ENCODE measurements at regions not wholly inside any gene's neighbourhood (a gene's known extent, or its start where the extent isn't known, plus 50 kb on each side); places are given as distances from the start of the nearest gene placed in this dataset.
A peak's percentile ranks its signal among the peaks of the same experiment; 100 is the strongest.
"Not testable (repeated sequence)": the region's sequence is repeated elsewhere in the genome, so short reads cannot be mapped to it uniquely, and the experiment has no call there.

DNA sequence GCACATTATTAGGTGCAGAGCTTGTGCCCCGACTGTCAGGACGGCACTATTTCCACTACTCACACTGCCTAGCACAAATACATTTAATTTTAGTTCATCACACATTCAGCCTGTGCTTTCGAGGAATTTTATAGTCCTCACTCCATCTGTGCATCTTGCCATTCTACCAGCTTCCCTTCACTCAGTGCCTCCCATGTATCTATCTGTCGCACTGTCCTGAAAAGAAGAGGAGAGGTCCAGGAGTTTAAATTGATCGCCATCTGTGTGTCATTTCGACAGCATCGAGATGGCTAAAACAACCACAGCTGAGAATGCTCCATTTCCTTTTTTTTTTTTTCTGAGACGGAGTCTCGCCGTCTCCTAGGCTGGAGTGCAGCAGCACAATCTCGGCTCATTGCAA, 97.6 kb upstream of the FOXN3 start:
- DNase-seq: no peak

DNA sequence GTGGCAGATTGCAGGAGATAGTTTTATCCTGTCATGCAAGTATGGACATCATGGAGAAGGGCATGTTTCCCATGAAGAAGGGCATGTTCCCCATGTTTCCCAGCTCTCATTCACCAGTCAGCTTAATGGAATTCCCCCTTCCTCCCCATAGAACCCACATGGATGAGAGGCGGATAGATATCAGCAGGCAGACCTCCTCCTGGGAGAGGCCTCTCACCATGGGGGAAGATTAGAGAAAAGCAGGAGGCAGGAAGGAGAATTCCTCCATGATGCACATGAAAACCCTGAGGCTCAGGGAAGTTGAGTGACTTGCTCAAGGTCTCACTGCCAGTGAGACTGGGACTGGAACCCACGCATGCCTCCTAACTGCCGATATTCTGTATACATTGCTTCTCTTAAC, 92.9 kb upstream of the FOXN3 start:
- no peak for DNase-seq

DNA sequence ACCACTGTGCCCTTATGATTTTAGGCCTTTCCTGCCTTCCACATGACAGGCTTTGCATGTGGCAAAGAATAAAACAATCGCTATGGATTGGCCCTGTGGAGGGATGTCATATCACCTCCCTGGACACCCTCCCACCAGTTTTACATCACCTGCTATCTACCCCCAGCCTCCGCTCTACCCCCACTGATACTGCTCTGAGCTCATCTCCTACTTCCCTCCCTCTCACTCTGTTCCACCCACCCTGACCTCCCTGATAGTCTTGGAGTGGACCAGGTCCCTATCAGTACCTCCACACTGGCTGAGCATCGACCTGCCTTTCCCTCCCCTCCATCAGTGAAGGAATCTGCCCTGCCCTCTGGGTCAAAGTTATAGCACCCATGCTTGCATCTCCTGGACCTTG, 91.8 kb upstream of the FOXN3 start:
- no peak for DNase-seq

DNA sequence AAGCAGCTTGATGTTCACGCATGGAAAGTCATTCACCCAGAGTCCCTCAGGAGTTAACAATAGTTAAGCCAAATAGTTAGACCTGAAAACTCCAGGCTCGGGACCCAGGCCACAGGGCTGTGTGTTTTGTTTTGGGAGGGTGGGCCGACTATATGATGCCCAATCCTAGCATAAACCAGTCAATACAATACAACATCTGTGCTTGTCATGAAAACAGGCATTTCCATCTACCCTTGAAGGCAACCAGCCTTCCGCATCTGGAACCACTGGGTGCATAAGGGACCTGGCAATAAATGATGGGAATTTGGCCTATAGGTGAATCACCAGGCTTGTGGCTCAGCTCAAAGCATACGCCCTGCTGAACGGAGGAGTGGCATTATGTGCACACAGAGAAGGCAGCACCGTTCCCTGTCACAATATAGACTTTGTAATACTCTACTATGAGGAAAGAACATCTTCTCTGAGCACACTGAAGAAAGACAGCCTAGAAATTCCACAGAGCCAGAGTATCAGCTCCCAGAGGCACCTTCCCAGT, 91.0 kb upstream of the FOXN3 start:
- DNase-seq: no peak

DNA sequence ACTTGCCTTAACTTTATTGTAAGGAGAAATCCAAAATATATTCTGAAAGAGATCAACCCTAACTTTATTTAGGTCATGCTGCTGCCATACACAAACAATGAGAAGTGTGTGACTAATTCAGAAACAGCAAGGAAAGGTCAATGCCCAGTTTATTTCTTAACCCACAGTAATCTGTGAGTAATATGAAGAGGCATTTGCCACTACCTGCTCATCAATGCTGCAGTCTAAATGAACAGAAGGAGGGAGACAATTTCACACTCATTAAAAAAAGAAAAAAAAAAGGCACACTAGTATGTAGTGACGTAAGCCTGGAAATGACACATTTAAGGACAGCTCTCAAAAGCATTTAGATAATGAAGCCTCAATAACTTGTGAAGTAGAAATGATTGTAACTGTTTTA, 90.5 kb upstream of the FOXN3 start:
- no peak for DNase-seq

DNA sequence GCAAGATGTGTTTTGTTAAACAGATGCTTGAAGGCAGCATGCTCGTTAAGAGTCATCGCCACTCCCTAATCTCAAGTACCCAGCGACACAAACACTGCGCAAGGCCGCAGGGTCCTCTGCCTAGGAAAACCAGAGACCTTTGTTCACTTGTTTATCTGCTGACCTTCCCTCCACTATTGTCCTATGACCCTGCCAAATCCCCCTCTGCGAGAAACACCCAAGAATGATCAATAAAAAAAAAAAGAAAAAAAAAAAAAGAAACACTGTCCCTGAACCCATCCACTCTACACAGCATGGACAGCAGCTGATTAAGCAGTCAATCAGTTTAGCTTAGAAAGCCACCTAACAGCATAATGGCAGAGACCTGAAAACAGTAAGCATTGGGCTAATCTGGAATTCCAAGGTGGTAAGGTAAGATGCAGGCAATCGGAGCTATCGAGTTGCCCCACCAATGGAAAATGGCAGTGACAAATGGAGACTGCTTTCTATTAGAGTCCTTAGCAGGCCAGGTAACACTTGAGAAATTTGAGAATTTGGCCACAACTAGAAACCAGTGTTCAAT, 89.9 kb upstream of the FOXN3 start:
- DNase-seq: not testable (repeated sequence)

DNA sequence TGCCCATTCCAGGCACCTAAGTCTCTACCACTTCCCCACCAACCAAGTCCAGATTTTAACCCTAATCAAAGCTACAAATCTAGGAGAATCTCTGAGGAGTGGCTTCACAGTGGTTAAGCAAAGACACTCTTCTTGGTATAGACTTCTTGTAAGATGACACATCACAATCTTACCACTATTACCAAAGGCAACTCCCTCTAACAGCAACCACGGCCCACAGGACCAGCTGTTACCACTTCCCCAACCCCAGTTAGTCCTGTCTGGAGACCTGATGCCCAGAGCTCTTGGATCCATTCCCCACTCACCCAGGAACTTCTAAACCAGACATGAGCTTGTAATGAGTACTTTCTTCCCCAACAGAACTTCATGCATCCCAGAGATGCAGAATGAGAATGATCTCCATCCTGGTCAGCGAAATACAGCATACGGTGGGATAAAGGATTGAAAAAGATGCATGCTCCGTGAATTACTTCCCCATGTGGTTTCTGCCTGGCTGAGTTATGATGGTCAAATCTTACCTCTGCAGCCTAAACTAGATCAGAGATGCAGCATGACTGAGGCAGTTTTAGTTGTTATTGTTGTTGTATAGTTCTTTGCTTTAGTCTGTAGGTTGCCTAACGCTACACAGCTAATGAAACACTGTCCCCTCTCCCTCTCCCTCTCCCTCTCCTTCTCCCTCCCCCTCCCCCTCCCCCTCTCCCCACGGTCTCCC, 87.7 kb upstream of the FOXN3 start:
- no peak for DNase-seq

DNA sequence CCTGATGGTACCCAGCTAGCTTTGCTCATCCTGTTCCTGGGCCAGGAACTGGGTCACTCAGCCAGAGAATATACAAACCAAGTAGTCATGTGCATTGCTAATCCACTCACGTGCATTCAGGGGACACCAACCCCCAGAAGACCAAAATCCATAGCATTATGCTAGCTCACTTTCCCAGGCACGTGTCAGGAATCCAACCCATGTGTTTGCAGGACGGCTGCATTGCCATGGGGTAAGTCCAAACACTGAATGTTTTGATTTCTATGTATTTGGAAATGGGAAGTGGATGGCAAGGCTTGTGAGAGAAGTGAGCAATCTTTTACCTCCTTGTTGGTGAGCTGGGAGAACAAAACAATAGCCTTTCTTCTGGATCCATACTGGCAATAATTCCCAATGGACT, 87.1 kb upstream of the FOXN3 start:
- DNase-seq: no peak

DNA sequence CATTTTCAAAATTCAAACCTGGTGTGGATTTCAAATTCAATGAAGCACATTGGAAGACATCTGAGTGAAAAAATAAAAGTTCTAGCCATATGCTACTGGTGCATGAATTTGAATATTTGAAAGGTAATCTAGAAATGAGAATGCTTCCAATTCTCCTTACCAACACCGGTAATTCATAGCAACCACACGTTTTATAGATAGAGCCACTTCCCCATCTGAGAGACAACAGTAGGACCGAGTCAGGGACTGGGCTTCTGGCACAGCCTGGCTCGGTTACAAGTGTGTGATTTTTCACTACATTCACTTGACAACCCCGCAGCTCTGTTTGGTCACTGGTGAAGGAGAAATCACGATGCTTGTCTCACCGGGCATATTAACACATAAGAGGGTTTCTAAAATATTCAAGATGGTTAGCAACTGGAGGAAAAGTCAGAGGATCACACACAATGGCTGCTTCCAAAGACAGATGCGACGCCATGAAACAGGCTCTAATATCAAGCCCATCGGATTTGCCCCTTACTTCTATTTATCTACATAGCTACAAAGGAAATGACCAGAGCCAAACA, 86.5 kb upstream of the FOXN3 start:
- no peak for DNase-seq

DNA sequence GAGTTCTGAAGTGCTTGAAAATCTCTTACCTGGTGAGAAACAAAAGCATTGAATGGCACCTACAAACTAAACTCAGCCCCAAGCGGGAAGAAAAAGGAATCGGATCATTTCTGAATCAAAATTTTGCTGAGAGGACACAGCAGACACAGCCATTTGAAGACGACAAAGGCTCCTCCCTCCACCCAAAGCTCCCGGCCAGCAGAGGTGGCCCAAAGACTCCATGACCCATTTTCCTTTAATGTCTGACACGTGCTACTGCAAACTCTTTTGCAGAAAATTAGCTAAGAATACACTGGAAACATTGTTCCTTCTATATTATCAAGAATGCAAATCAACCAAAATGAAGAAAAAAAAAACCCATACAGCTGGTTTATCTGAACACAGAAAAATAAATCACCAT, 85.9 kb upstream of the FOXN3 start:
- no peak for DNase-seq

DNA sequence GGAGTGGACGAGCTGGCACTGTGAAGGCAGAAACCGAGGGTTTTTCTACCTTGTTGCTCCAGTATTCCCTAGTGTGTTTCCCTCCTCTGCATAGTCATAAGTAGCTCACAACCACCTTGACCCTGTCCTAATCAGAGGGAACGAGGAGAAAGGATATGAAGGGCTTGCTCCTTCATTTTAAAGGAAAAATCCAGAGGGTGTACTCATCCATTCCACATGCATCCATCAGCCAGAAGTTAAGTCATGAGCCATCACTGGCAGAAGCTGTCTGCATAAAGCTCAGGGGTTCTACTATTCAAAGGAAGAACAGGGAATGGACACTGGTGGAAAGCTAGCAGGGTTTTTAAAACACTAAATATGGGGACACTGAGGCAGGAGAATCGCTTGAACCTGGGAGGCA, 84.3 kb upstream of the FOXN3 start:
- DNase-seq: no peak

DNA sequence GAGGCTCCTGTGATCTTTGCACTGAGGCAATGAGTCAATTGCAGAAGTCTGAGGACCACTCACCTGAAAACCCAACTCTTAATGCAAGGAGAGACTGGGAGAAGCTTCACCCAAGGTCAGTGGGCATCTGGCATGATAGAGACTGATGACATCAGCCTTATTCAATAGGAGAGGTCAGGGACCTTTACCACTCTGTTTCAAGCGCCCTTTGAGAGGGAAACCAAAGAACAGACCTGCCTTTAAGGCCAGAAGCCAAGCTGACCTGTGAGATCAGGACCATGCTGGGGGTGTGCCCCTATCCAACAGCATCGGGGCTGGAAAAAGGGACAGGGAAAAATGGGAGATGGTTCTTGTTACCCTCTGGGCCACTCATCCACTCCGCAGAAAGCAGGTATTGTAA, 83.3 kb upstream of the FOXN3 start:
- no peak for DNase-seq

DNA sequence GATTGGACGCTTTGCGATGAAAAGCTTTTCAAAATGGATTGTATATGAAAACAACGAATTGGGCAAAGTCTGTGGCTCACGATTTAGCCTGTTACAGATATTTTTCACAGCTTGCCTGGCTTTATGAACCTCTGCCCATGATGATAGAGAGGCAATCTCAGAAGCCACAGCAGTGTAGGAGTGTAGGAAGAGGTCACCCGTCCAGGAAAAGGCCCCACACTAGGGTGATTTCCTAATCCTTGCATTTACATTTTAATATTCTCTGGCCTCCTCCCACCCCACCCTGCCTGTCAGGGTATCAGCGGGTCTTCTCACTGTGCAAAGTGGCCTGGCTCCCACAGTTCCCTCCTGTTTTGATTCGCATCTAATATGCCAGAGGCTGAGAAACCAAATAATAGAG, 81.8 kb upstream of the FOXN3 start:
- no peak for DNase-seq

DNA sequence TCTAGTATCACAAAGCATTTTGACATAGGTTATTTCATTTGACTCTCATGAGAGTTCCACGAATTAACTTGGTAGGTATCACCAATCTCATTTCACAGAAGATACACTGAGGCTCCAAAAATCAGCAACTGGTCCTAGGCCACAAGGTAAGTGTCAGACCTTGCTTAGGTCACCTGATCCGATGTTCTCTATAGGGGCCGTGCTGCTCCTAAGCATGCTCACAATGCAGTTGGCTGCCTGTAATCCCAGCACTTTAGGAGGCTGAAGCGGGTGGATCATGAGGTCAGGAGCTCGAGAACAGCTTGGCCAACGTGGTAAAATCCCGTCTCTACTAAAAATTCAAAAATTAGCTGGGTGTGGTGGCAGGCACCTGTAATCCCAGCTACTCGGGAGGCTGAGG, 78.7 kb upstream of the FOXN3 start:
- no peak for DNase-seq

DNA sequence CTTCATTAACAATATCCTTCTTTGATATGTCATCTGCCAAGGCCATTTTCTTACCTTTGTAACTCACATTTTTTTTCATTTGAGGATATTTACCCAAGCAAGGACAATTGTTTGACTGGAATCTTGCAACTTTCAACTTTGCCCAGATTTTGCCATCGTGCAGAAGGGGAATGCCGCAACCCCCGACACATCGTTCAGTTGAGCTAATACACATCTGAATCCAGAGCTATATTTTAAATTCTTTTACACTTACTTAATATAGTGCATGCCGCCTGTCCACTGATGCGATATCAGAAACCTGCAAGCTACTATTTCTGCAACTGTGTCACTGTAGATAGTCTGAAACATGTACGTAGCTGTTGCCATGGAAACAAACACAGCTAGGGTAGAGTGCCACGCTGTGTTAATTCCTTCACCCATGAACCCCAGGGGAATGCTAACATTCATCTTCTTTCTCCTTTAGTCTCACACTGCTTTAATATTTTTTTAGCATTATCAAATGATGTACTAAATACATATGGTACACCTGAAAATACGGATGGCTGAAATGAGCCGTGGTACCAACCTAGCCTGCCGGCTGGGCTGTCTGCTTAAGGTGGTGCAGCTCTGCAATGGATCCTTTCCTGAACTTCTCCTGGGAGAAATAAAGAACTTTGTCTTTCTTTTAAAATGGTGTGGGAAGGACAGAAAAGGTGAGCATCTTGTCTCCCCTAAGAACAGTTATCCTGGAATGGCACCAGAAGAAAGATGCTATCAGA, 77.0 kb upstream of the FOXN3 start:
- DNase-seq: no peak

DNA sequence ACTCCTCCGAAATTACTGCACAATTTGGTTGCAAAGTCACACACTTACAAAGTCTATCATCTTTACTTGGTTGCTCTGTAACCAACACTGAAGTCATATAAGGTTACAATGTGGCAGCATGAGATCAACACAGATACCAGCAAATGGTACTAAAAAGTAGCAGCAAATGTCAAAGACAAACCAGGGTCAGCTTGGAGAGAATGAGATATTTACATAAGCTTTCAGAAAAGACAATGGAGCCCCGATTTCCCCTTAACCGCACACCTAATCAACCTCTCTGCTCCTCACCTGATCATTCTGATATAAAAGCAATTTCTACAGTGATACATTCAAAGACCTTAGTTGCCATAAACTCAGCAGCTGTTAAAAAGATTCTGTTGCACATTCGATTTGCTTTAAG, 76.4 kb upstream of the FOXN3 start:
- DNase-seq: no peak

DNA sequence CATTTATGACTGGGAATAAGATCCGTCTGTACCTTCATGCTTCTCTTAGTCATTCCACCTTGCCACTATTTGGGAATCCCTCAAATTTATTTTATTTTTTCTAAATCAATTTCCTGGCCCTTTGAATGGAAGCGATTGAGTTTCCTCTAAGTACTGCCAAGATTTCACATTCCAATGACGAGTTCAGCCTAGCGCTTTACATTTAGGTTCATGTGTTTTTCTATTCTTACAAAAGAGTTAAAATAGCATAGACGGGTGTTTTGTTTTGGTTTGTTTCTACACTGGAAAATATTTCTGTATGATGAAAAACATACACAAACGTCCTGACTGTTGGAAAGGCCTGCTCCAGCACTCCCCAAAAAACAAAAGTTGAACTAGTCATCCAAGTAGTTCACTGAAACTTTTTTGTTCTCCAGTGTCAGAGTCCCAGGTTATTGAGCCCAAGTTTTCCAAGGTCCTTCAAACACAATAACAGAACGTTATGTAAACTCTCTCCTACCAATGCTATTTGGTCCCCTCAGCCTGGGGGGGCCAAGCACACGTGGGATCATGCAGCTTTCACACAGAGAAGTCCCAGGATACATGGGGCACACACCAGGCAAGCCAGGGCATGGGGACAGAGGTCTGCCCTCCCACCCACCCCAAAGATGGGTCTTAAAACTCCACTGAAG, 74.8 kb upstream of the FOXN3 start:
- peak; percentile 36 for DNase-seq

DNA sequence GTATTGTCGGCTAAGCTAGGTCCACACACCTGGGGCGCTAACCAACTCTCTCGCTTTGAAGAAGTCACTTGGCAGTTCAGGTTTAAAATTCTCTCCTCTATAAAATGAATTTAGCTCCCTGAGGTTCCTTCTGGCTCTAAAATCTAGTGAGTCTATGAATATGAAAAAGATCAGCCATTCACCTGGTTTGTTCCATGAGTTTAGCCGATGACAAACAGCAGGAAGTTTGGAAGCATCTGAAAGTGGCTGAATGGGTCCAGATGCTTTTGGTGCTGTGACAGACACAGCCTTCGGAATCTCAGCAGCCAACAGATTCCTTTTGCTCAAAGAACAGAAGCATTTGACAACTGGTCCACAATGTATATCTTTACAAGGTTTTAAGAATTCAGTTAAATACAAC, 73.4 kb upstream of the FOXN3 start:
- no peak for DNase-seq

DNA sequence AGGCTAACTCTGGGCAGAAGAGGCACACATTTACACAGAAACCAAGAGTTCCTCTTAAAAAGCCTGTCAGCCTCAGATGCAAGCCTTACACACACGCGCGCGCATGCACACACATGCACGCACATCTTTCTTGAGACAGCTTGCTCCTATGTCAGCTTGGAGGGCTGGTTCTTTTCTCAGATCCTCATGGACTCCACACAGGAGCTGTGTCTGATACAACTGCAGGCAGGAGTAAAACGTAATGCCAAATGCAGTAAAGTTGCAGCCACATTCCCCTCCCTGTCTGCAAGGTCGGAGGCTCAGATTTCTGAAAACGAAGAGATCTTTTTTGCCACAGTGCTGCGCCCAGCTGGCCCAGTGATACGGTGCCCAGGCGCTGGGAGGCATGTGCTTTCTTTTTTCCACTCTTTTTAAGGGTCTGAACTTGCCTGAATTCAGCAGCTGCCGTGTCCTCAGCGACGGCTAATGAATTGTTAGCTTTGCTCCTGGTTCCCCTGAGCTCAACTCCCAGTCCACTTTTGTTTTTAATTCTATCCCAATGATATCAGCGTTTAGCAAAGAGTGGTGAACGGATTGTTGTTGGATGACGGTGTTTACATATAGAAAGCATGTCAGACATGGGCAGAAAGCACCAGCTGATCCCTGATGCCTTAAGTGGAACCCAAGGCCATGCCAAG, 72.9 kb upstream of the FOXN3 start:
- peak; percentile 78 for DNase-seq

DNA sequence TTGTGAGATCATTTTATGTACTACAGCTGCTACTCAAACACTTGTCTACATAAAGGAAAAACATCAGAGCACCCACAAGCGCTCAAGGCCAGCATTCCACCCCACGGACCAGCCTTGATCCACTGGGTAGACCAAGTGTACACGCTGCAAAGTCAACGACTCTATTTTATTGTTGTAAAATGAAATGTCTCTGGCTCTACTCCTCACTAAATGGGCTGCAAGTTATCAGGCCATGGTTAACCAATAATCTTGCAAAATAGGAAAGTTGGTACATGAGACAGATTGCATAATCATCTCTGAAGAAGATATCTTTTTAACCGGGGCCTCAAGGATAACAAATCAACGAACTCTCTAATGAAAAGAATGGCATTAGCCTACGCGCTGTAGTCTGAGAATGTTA, 69.9 kb upstream of the FOXN3 start:
- DNase-seq: no peak

DNA sequence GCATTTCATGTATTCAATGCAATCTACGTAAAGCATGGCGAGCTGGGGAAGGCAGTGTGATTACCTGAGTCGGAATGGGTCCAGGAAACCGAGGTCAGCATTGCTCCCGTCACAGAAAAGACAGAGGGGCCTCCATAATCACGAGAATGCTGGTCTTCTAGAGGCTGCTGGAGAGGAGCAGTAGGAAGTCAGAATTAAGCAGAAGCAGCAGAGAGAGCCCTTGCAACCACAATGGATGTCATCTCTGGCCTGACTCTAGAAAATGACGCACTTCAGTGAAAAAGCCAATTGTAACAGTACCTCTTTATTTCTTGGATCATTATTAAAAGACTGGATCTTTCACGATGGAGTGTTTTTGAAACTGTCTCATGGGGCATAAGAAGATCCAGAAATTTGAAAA, 69.5 kb upstream of the FOXN3 start:
- DNase-seq: no peak

DNA sequence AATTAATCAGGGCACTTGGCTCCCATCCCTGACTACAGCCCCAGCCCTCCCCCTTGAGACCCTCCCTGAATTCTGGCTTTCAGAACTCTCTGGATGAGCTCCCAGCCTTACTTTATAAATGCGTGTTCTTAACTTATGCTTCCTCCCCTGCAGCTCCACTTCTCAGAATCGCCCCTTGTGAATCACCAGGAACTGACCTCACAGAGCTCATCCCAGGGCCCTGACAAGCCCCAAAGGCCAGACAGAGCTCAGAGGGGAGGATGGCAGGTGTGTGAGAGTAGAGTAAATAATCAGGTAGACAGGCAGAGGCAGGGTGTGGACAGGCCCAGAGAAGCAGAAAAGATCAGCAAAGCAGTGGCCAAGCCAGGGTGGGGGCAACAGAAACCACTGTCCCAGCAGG, 68.2 kb upstream of the FOXN3 start:
- DNase-seq: no peak
